Endodermal cell (in vitro differentiated cells): ENCODE measurements at regions not wholly inside any gene's neighbourhood (a gene's known extent, or its start where the extent isn't known, plus 50 kb on each side); places are given as distances from the start of the nearest gene placed in this dataset.

Source experiments
- DNase-seq: peaks from one replicate; pipeline ENCODE4 v3.0.0-alpha.2; 2017
- H3K27ac ChIP-seq: 2 replicates; pipeline ENCODE4 v1.5.1; 2013; ENCODE audit warnings: mild to moderate bottlenecking, low read depth, low read length, moderate library complexity
- H3K27me3 ChIP-seq: 2 replicates; pipeline ENCODE4 v1.6.1; 2013; ENCODE audit warnings: mild to moderate bottlenecking, low read length, moderate library complexity; ENCODE audit not compliant: insufficient read depth, control insufficient read depth, poor library complexity, severe bottlenecking
- H3K36me3 ChIP-seq: 2 replicates; pipeline ENCODE4 v1.7.0; 2013; ENCODE audit warnings: mild to moderate bottlenecking, low read length, moderate library complexity; ENCODE audit not compliant: control insufficient read depth, insufficient read depth
- H3K4me1 ChIP-seq: one replicate; pipeline ENCODE4 v1.7.0; 2013; ENCODE audit warnings: low read length; ENCODE audit not compliant: control insufficient read depth, insufficient read depth
- H3K4me3 ChIP-seq: 2 replicates; pipeline ENCODE4 v1.5.1; 2013; ENCODE audit warnings: mild to moderate bottlenecking, low read length, moderate library complexity
- H3K9ac ChIP-seq: 2 replicates; pipeline ENCODE4 v1.6.1; 2013; ENCODE audit warnings: mild to moderate bottlenecking, low read length, moderate library complexity; ENCODE audit not compliant: poor library complexity, severe bottlenecking; ENCODE audit errors: extremely low read depth
- H3K9me3 ChIP-seq: 2 replicates; pipeline ENCODE4 v1.6.1; 2013; ENCODE audit warnings: mild to moderate bottlenecking, low read length, moderate library complexity; ENCODE audit not compliant: control insufficient read depth
- H3K27ac Mint-ChIP-seq: 2 replicates; pipeline ENCODE4 v1.8.0; 2020; ENCODE audit warnings: mixed read lengths
- H3K27me3 Mint-ChIP-seq: 2 replicates; pipeline ENCODE4 v1.8.0; 2021; ENCODE audit warnings: mild to moderate bottlenecking, mixed read lengths; ENCODE audit not compliant: insufficient read depth
- H3K36me3 Mint-ChIP-seq: 2 replicates; pipeline ENCODE4 v1.8.0; 2020; ENCODE audit warnings: low read depth, mixed read lengths
- H3K4me1 Mint-ChIP-seq: 2 replicates; pipeline ENCODE4 v1.8.0; 2020; ENCODE audit warnings: mixed read lengths
- H3K4me3 Mint-ChIP-seq: 2 replicates; pipeline ENCODE4 v1.8.0; 2020; ENCODE audit warnings: mild to moderate bottlenecking, moderate library complexity, mixed read lengths
- H3K9me3 Mint-ChIP-seq: 2 replicates; pipeline ENCODE4 v1.8.0; 2020; ENCODE audit warnings: mild to moderate bottlenecking, mixed read lengths
- WGBS, 2 experiments: methylation state at CpG; one replicate each; pipeline versions ENCODE4 v1.1.5 to v1.1.7; 2013; ENCODE audit warnings: missing lambda C conversion rate in 2 of 2, mixed read lengths in 1 of 2; ENCODE audit not compliant: insufficient coverage in 1 of 2, insufficient read length in 1 of 2; 5-methylcytosine and 5-hydroxymethylcytosine counted together
- TF ChIP-seq, protein P1 (sequence below): fragments of 200-600 bp; sonication (generic); conservative IDR thresholded peaks from 2 replicates; pipeline ENCODE4 v1.5.0; 2021; ENCODE audit warnings: antibody characterized with exemption, mild to moderate bottlenecking

DNA sequence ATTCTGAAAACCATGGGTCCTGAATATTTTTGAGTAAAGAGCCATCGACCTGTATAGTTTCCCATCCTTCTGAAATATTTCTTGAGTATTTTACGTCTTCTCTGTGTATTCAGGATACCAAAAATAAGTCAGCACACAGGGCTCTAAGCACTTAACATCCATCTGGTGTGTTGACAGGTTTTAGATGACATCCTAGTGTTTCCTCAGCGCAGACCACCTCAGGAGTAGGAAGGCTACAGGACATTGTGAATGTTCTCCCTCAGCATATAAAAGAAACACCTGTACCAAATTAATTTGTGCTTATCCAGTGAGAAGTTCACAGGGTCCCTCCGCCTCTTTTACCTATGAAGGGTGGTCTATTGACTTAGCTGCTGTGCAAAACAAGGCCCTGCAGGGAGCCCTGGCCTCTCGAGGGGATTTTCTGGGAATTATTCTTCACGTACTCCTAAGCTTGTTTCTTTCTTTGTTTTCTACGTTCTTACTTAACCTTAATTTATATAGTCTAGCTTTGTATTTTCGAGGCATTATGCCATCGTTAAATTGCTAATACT is 241.8 kb downstream of the FBXO8 start:
- H3K4me3 ChIP-seq: no peak overlapping the region
- Mint-ChIP-seq H3K9me3 (peaks cover 5% of the 10 kb centered on the region), H3K4me3 (no peak overlapping the region), H3K27me3 (peaks cover 7% of the 10 kb centered on the region), H3K36me3 (no peaks in the 10 kb centered on the region), H3K4me1 (peaks cover 13% of the 10 kb centered on the region), H3K27ac (no peak overlapping the region)
- WGBS, 2 experiments: 53 to 63% methylated on average over 6 to 9 of the region's 9 CpGs
- H3K4me1 ChIP-seq: no peaks in the 10 kb centered on the region
- TF ChIP-seq, protein P1, sequence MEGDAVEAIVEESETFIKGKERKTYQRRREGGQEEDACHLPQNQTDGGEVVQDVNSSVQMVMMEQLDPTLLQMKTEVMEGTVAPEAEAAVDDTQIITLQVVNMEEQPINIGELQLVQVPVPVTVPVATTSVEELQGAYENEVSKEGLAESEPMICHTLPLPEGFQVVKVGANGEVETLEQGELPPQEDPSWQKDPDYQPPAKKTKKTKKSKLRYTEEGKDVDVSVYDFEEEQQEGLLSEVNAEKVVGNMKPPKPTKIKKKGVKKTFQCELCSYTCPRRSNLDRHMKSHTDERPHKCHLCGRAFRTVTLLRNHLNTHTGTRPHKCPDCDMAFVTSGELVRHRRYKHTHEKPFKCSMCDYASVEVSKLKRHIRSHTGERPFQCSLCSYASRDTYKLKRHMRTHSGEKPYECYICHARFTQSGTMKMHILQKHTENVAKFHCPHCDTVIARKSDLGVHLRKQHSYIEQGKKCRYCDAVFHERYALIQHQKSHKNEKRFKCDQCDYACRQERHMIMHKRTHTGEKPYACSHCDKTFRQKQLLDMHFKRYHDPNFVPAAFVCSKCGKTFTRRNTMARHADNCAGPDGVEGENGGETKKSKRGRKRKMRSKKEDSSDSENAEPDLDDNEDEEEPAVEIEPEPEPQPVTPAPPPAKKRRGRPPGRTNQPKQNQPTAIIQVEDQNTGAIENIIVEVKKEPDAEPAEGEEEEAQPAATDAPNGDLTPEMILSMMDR: no peak
- H3K9ac ChIP-seq: no peak overlapping the region
- no peaks in the 10 kb centered on the region for H3K36me3 ChIP-seq
- no peak for DNase-seq
- H3K27ac ChIP-seq: no peak overlapping the region
- no peaks in the 10 kb centered on the region for H3K9me3 ChIP-seq
- no peaks in the 10 kb centered on the region for H3K27me3 ChIP-seq

DNA sequence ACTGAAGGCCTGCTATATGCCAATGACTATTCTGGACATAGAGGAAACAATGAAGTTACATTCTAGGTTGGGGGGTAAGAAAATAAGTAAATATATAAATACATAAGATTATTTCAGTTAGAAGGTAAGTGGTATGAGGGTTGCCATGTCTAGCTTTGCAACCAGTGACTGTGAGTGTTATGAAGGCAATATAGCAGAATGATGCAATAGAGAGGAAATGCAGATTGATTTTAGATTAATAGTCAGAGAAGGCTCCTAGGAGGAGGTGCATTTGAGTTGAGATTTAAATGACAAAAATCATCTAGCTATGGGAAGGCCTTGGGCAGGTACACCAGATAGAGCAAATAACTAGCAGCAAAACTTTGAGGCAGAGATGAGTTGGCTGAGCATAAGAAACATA is 243.2 kb downstream of the FBXO8 start:
- H3K27ac ChIP-seq: no peak overlapping the region
- no peaks in the 10 kb centered on the region for H3K4me1 ChIP-seq
- H3K36me3 Mint-ChIP-seq: no peaks in the 10 kb centered on the region
- no peak overlapping the region for H3K27ac Mint-ChIP-seq
- no peaks in the 10 kb centered on the region for H3K36me3 ChIP-seq
- H3K9me3 ChIP-seq: no peaks in the 10 kb centered on the region
- no peak overlapping the region for H3K4me3 ChIP-seq
- no peak overlapping the region for H3K9ac ChIP-seq
- no peak for DNase-seq
- peaks cover 7% of the 10 kb centered on the region for H3K27me3 Mint-ChIP-seq
- peaks cover 2% of the 10 kb centered on the region for H3K9me3 Mint-ChIP-seq
- H3K4me1 Mint-ChIP-seq: peaks cover 13% of the 10 kb centered on the region
- H3K27me3 ChIP-seq: no peaks in the 10 kb centered on the region
- TF ChIP-seq, protein P1: no peak
- no peak overlapping the region for H3K4me3 Mint-ChIP-seq

DNA sequence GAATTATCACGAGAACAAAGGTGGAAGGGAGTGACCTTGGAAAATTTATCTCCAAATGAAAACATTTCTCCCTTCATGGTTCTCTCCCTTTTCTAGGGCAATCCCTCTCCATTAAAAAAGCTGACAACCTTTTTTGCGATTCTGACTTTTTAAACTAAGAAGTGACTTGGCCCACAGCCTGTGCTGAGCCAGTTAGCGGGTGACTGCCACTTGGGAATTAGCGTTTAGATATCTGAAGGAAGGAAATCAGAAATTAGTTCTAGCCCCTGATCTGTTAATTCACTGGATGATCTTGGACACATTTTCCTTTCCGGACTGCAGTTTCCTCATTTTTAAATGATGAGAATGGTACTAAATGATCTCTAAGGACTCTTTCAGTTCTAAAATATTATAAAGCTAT is 245.0 kb downstream of the FBXO8 start:
- TF ChIP-seq, protein P1: no peak
- no peaks in the 10 kb centered on the region for H3K9me3 ChIP-seq
- H3K27ac ChIP-seq: no peak overlapping the region
- no peak for DNase-seq
- no peak overlapping the region for H3K27ac Mint-ChIP-seq
- H3K4me3 ChIP-seq: no peak overlapping the region
- no peaks in the 10 kb centered on the region for H3K36me3 Mint-ChIP-seq
- no peaks in the 10 kb centered on the region for H3K36me3 ChIP-seq
- H3K4me1 Mint-ChIP-seq: peaks cover 13% of the 10 kb centered on the region
- no peak overlapping the region for H3K4me3 Mint-ChIP-seq
- 91 to 96% methylated on average over 3 to 5 of the region's 5 CpGs for WGBS, 2 experiments
- H3K27me3 Mint-ChIP-seq: peaks cover 7% of the 10 kb centered on the region
- no peaks in the 10 kb centered on the region for H3K27me3 ChIP-seq
- no peaks in the 10 kb centered on the region for H3K4me1 ChIP-seq
- H3K9me3 Mint-ChIP-seq: no peaks in the 10 kb centered on the region
- H3K9ac ChIP-seq: no peak overlapping the region
